ENCODE measurements at regions not wholly inside any gene's neighbourhood (a gene's known extent, or its start where the extent isn't known, plus 50 kb on each side); places are given as distances from the start of the nearest gene placed in this dataset.

GRCh38 chr22:26857169-26857568 is 199.8 kb downstream of the MIAT start:
- DNase-seq (no peak), ATAC-seq (no peak)
- H3K36me3 ChIP-seq (ENCODE audit: low read depth), result no peaks in the 10 kb centered on the region
- H3K4me3 ChIP-seq, result no peak overlapping the region
- no peaks in the 10 kb centered on the region for H3K9me3 ChIP-seq
- no peaks in the 10 kb centered on the region for H3K4me1 ChIP-seq (ENCODE audit: low read depth)
- no peak for TF ChIP-seq CTCF (IDR thresholded peaks at IDR 0.05)
- intact Hi-C loops (cut with DNase I, micrococcal nuclease), result no loop called here

- H3K36me3 ChIP-seq (ENCODE audit: low read depth), result no peaks in the 10 kb centered on the region
- intact Hi-C loops (cut with DNase I, micrococcal nuclease), result no loop called here
- H3K4me3 ChIP-seq, result no peak overlapping the region
- H3K4me1 ChIP-seq (ENCODE audit: low read depth), result no peaks in the 10 kb centered on the region
- no peak for TF ChIP-seq CTCF (IDR thresholded peaks at IDR 0.05)
- no peaks in the 10 kb centered on the region for H3K9me3 ChIP-seq
- DNase-seq (no peak), ATAC-seq (no peak)
These were observed 202.9 kb downstream of the MIAT start for GRCh38 chr22:26860301-26860700.

DNA sequence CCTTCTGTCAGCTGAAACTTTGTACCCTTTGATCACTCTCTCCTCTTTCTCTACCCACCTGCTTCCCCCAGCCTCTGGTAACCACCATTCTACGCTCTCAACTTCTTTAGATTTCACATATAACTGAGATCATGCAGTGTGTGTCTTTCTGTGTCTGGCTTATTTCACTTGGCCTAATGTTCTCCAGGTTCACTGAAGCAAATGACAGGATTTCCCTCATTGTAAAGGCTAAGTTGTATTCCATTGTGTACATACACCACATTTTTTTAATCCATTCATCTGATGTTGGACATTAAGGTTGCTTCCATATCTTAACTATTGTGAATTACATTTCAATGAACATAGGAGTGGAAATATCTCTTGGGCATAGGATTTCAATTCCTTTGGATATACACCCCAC is 207.6 kb downstream of the MIAT start:
- DNase-seq, result no peak
- Histone ChIP-seq H3K36me3 (ENCODE audit: low read depth) (no peaks in the 10 kb centered on the region), H3K4me3 (no peak overlapping the region), H3K4me1 (ENCODE audit: low read depth) (no peaks in the 10 kb centered on the region), H3K9me3 (no peaks in the 10 kb centered on the region)
- intact Hi-C loops (cut with DNase I, micrococcal nuclease), result no loop called here
- TF ChIP-seq CTCF (IDR thresholded peaks at IDR 0.05), result no peak
- ATAC-seq, result no peak

GRCh38 chr22:26883393-26883792 is 226.0 kb downstream of the MIAT start:
- H3K9me3 ChIP-seq, result no peaks in the 10 kb centered on the region
- intact Hi-C loops (cut with DNase I, micrococcal nuclease), result no loop called here
- DNase-seq, result no peak
- TF ChIP-seq CTCF (IDR thresholded peaks at IDR 0.05), result no peak
- H3K36me3 ChIP-seq (ENCODE audit: low read depth), result no peaks in the 10 kb centered on the region
- no peak overlapping the region for H3K4me3 ChIP-seq
- no peaks in the 10 kb centered on the region for H3K4me1 ChIP-seq (ENCODE audit: low read depth)
- ATAC-seq, result no peak

DNA sequence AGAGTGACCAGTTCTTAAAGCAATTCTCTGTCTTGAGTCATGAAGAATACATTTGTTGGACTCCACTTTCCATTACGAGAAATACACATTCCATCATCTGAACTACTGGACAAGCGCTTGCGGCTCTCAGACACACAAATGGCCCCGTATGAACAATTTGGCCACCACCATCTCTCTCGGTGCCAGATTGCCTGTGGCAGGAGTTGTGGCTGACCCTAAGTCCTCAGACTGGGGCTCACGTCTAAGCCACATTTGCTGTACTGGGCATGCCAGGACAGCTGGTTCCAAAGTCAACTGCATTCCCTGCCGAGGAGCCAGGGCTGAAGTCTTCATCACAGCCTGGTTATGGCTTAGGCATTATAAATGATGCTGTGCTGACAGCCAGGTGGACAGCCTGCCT is 227.5 kb downstream of the MIAT start:
- Histone ChIP-seq H3K36me3 (ENCODE audit: low read depth) (no peaks in the 10 kb centered on the region), H3K9me3 (no peaks in the 10 kb centered on the region), H3K4me1 (ENCODE audit: low read depth) (no peaks in the 10 kb centered on the region), H3K4me3 (no peak overlapping the region)
- no peak for TF ChIP-seq CTCF (IDR thresholded peaks at IDR 0.05)
- intact Hi-C loops (cut with DNase I, micrococcal nuclease), result no loop called here
- DNase-seq, result no peak
- ATAC-seq, result no peak
